HEK293T (cell line): ENCODE measurements at regions not wholly inside any gene's neighbourhood (a gene's known extent, or its start where the extent isn't known, plus 50 kb on each side); places are given as distances from the start of the nearest gene placed in this dataset.

Source experiments
- CTCF ChIA-PET: fragments of 350-600 bp; formaldehyde crosslinking; extraction: SDS; loops from one replicate; lab custom pipeline; 2021; ENCODE audit warnings: antibody characterized with exemption, inconsistent platforms; lab: Yijun Ruan, JAX
- POLR2A ChIA-PET: fragments of 350-600 bp; formaldehyde crosslinking; extraction: SDS; loops from one replicate; lab custom pipeline; 2020; ENCODE audit warnings: antibody characterized with exemption, inconsistent platforms; lab: Yijun Ruan, JAX
- DNase-seq: peaks from one replicate; pipeline ENCODE4 v3.0.0; 2012; ENCODE audit warnings: mixed read lengths; ENCODE audit errors: extremely low spot score
- ARNT ChIP-seq: fragments of 450-650 bp; IDR thresholded peaks from 2 replicates; pipeline ENCODE4 v1.6.1; 2017; ENCODE audit warnings: mild to moderate bottlenecking
- BHLHE40 ChIP-seq: fragments of 450-650 bp; IDR thresholded peaks from 2 replicates; pipeline ENCODE4 v1.6.1; 2016; ENCODE audit warnings: mild to moderate bottlenecking, moderate library complexity, borderline replicate concordance
- CTBP1 ChIP-seq: fragments of 450-650 bp; IDR thresholded peaks from 2 replicates; pipeline ENCODE4 v1.6.1; 2016; ENCODE audit warnings: borderline replicate concordance
- ELF4 ChIP-seq: fragments of 450-650 bp; IDR thresholded peaks from 2 replicates; pipeline ENCODE4 v1.6.1; 2017; ENCODE audit warnings: antibody characterized with exemption
- FOXA1 ChIP-seq: fragments of 450-650 bp; IDR thresholded peaks from 2 replicates; pipeline ENCODE4 v1.6.1; 2016; ENCODE audit warnings: mild to moderate bottlenecking
- FOXK2 ChIP-seq: fragments of 450-650 bp; IDR thresholded peaks from 2 replicates; pipeline ENCODE4 v1.6.1; 2016; ENCODE audit warnings: mild to moderate bottlenecking
- FOXM1 ChIP-seq: fragments of 450-650 bp; IDR thresholded peaks from 2 replicates; pipeline ENCODE4 v1.6.1; 2017; ENCODE audit warnings: mild to moderate bottlenecking, borderline replicate concordance
- HDGF ChIP-seq: fragments of 450-650 bp; IDR thresholded peaks from 2 replicates; pipeline ENCODE4 v1.6.1; 2017; ENCODE audit warnings: antibody characterized with exemption, borderline replicate concordance
- L3MBTL2 ChIP-seq: fragments of 450-650 bp; conservative IDR thresholded peaks from 2 replicates; pipeline ENCODE4 v1.6.1; 2016; ENCODE audit warnings: mild to moderate bottlenecking
- LEF1 ChIP-seq: fragments of 450-650 bp; IDR thresholded peaks from 2 replicates; pipeline ENCODE4 v1.6.1; 2017; ENCODE audit warnings: mild to moderate bottlenecking, borderline replicate concordance
- NFRKB ChIP-seq: fragments of 450-650 bp; IDR thresholded peaks from 2 replicates; pipeline ENCODE4 v1.6.1; 2016; ENCODE audit warnings: mild to moderate bottlenecking, moderate library complexity
- PKNOX1 ChIP-seq: fragments of 450-650 bp; IDR thresholded peaks from 2 replicates; pipeline ENCODE4 v1.6.1; 2016
- SP1 ChIP-seq: fragments of 450-650 bp; IDR thresholded peaks from 2 replicates; pipeline ENCODE4 v1.6.1; 2017
- SUZ12 ChIP-seq: fragments of 450-650 bp; IDR thresholded peaks from 2 replicates; pipeline ENCODE4 v1.6.1; 2016; ENCODE audit warnings: mild to moderate bottlenecking
- TARDBP ChIP-seq: fragments of 450-650 bp; IDR thresholded peaks from 2 replicates; pipeline ENCODE4 v1.6.1; 2016
- ZNF384 ChIP-seq: fragments of 450-650 bp; IDR thresholded peaks from 2 replicates; pipeline ENCODE4 v1.6.1; 2016

- ChIA-PET POLR2A (no interaction called here), CTCF (no interaction called here)
- TF ChIP-seq FOXA1 (no peak), HDGF (no peak), CTBP1 (no peak), L3MBTL2 (no peak), ELF4 (no peak), FOXK2 (no peak), TARDBP (no peak), BHLHE40 (no peak)
- no peak for DNase-seq
These were observed 225.0 kb upstream of the RAB6C start for GRCh38 chr2:129754421-129754820.

GRCh38 chr2:129754831-129755230, 224.6 kb upstream of the RAB6C start:
- DNase-seq: no peak
- ChIA-PET CTCF (no interaction called here), POLR2A (no interaction called here)
- TF ChIP-seq FOXA1 (no peak), ZNF384 (no peak), LEF1 (no peak), ELF4 (no peak), PKNOX1 (no peak), NFRKB (no peak), BHLHE40 (no peak), L3MBTL2 (no peak), TARDBP (no peak), FOXM1 (no peak), FOXK2 (no peak), SP1 (no peak), HDGF (no peak), SUZ12 (no peak), CTBP1 (no peak), ARNT (no peak)

GRCh38 chr2:129755786-129756185, 223.7 kb upstream of the RAB6C start:
- DNase-seq: no peak
- CTCF ChIA-PET: no interaction called here
- TF ChIP-seq BHLHE40: no peak
- no peak for TF ChIP-seq LEF1
- no peak for TF ChIP-seq SP1
- TF ChIP-seq ELF4: no peak
- no peak for TF ChIP-seq NFRKB
- TF ChIP-seq TARDBP: no peak
- TF ChIP-seq FOXA1: no peak
- TF ChIP-seq ARNT: no peak
- no peak for TF ChIP-seq FOXM1
- no peak for TF ChIP-seq SUZ12
- no peak for TF ChIP-seq ZNF384
- no peak for TF ChIP-seq HDGF
- no peak for TF ChIP-seq FOXK2
- TF ChIP-seq PKNOX1: no peak
- TF ChIP-seq L3MBTL2: no peak
- no peak for TF ChIP-seq CTBP1
- POLR2A ChIA-PET: no interaction called here

GRCh38 chr2:129756276-129756675, 223.2 kb upstream of the RAB6C start:
- no peak for DNase-seq
- ChIA-PET CTCF (no interaction called here), POLR2A (no interaction called here)
- TF ChIP-seq FOXM1 (no peak), HDGF (no peak), SP1 (no peak), ELF4 (no peak), BHLHE40 (no peak), SUZ12 (no peak), TARDBP (no peak)

- no peak for DNase-seq
- ChIA-PET POLR2A (no interaction called here), CTCF (no interaction called here)
- no peak for TF ChIP-seq BHLHE40
- no peak for TF ChIP-seq FOXM1
- TF ChIP-seq LEF1: no peak
These were observed 222.0 kb upstream of the RAB6C start for GRCh38 chr2:129757366-129757914.

- CTCF ChIA-PET: no interaction called here
- DNase-seq: no peak
- TF ChIP-seq SUZ12 (no peak), SP1 (no peak), L3MBTL2 (no peak), PKNOX1 (no peak), CTBP1 (no peak), BHLHE40 (no peak), TARDBP (no peak), LEF1 (no peak), FOXM1 (no peak), FOXK2 (no peak), FOXA1 (no peak), NFRKB (no peak), ZNF384 (no peak), ELF4 (no peak), HDGF (no peak), ARNT (no peak)
- POLR2A ChIA-PET: no interaction called here
These were observed 221.3 kb upstream of the RAB6C start for GRCh38 chr2:129757915-129758783.
